A673 (cell line): ENCODE measurements at regions not wholly inside any gene's neighbourhood (a gene's known extent, or its start where the extent isn't known, plus 50 kb on each side); places are given as distances from the start of the nearest gene placed in this dataset.

Experiments used
- CTCF ChIP-seq: fragments of 300-800, 200-600 bp; sonication (generic); conservative IDR thresholded peaks from 2 replicates; pipeline ENCODE4 v1.5.1; 2017; ENCODE audit warnings: low read depth, mild to moderate bottlenecking, antibody characterized with exemption, low read length, moderate library complexity, mixed read lengths
- EZH2 ChIP-seq: fragments of 200-600 bp; sonication (generic); IDR thresholded peaks from 2 replicates; pipeline ENCODE4 v1.6.1; 2017; ENCODE audit warnings: borderline replicate concordance, low read depth, mild to moderate bottlenecking, mixed read lengths, antibody characterized with exemption, low read length; ENCODE audit not compliant: poor library complexity, severe bottlenecking

- TF ChIP-seq CTCF (peak; percentile 54), EZH2 (no peak)
Measured at GRCh38 chr9:80285326-80285725, 713.6 kb downstream of the TLE4 start.
